IMR-90 (cell line): ENCODE measurements at regions not wholly inside any gene's neighbourhood (a gene's known extent, or its start where the extent isn't known, plus 50 kb on each side); places are given as distances from the start of the nearest gene placed in this dataset.

Source experiments
- ATAC-seq: fragments of 200-7000 bp; cut with Tn5 transposase; 2 replicates; pipeline ENCODE4 v1.9.1; 2020; ENCODE audit warnings: low read depth, mild to moderate bottlenecking, moderate library complexity
- BruUV-seq: library from RNA; stranded (reverse); fragments of 400-500 nt; replicated peaks from 2 replicates; lab custom pipeline; 2021; lab: Mats Ljungman, UMichigan
- CTCF ChIA-PET: fragments of 300-600 bp; formaldehyde crosslinking; extraction: SDS; loops from one replicate; lab custom pipeline; 2021; ENCODE audit warnings: antibody characterized with exemption; lab: Yijun Ruan, JAX
- POLR2A ChIA-PET: fragments of 300-600 bp; sonication (Branson Sonifier 250); formaldehyde crosslinking; loops from one replicate; lab custom pipeline; 2022; ENCODE audit warnings: antibody characterized with exemption; ENCODE audit not compliant: unreplicated experiment; lab: Charles Lee
- DNase-seq: peaks from one replicate; pipeline ENCODE4 v3.0.0; 2013
- H2AFZ ChIP-seq: replicated peaks from 2 replicates; pipeline ENCODE3; 2013; ENCODE audit warnings: low read length, mild to moderate bottlenecking; ENCODE audit not compliant: poor library complexity
- H2AK5ac ChIP-seq: 2 replicates; pipeline ENCODE4 v1.6.1; 2013; ENCODE audit warnings: low read depth, low read length, inconsistent platforms
- H2AK9ac ChIP-seq: replicated peaks from 2 replicates; pipeline ENCODE3; 2013; ENCODE audit warnings: mild to moderate bottlenecking, low read depth, low read length, moderate library complexity; ENCODE audit not compliant: poor library complexity
- H2BK120ac ChIP-seq: 2 replicates; pipeline ENCODE4 v1.6.1; 2013; ENCODE audit warnings: low read depth, low read length, inconsistent platforms
- H2BK15ac ChIP-seq: 3 replicates; pipeline ENCODE4 v1.6.1; 2013; ENCODE audit warnings: low read depth, low read length, inconsistent platforms
- H2BK20ac ChIP-seq: 2 replicates; pipeline ENCODE4 v1.6.1; 2013; ENCODE audit warnings: low read depth, mild to moderate bottlenecking, inconsistent platforms, low read length, moderate library complexity
- H2BK5ac ChIP-seq: 2 replicates; pipeline ENCODE4 v1.6.1; 2013; ENCODE audit warnings: mild to moderate bottlenecking, low read depth, low read length, inconsistent platforms; ENCODE audit not compliant: poor library complexity, severe bottlenecking
- H3K14ac ChIP-seq: replicated peaks from 2 replicates; pipeline ENCODE4 v1.6.1; 2013; ENCODE audit warnings: low read depth, low read length, inconsistent platforms
- H3K18ac ChIP-seq: 2 replicates; pipeline ENCODE4 v1.6.1; 2013; ENCODE audit warnings: low read depth, low read length, control low read depth
- H3K23ac ChIP-seq: 2 replicates; pipeline ENCODE4 v1.6.1; 2013; ENCODE audit warnings: low read depth, low read length, inconsistent platforms
- H3K27ac ChIP-seq: 2 replicates; pipeline ENCODE4 v1.5.1; 2013; ENCODE audit warnings: mild to moderate bottlenecking, control low read depth, low read length; ENCODE audit not compliant: insufficient read depth
- H3K27me3 ChIP-seq: 2 replicates; pipeline ENCODE4 v1.6.1; 2013; ENCODE audit warnings: low read length; ENCODE audit not compliant: control insufficient read depth, insufficient read depth
- H3K36me3 ChIP-seq: 2 replicates; pipeline ENCODE4 v1.6.1; 2013; ENCODE audit warnings: low read length, mixed read lengths; ENCODE audit not compliant: control insufficient read depth, insufficient read depth
- H3K4ac ChIP-seq: 2 replicates; pipeline ENCODE4 v1.6.1; 2013; ENCODE audit warnings: low read depth, low read length, inconsistent platforms
- H3K4me1 ChIP-seq: 2 replicates; pipeline ENCODE4 v1.6.1; 2013; ENCODE audit warnings: low read length, mixed read lengths; ENCODE audit not compliant: control insufficient read depth, insufficient read depth
- H3K4me2 ChIP-seq: 2 replicates; pipeline ENCODE4 v1.6.1; 2013; ENCODE audit warnings: low read depth, mild to moderate bottlenecking, control low read depth, low read length, moderate library complexity
- H3K4me3 ChIP-seq: 2 replicates; pipeline ENCODE4 v1.5.1; 2013; ENCODE audit warnings: low read depth, mild to moderate bottlenecking, control low read depth, low read length, moderate library complexity; ENCODE audit not compliant: insufficient read depth
- H3K56ac ChIP-seq: 2 replicates; pipeline ENCODE4 v1.6.1; 2013; ENCODE audit warnings: low read length, inconsistent platforms; ENCODE audit not compliant: insufficient read depth; ENCODE audit errors: extremely low read depth
- H3K79me1 ChIP-seq, 2 experiments: 2 replicates each; pipeline ENCODE4 v1.6.1; 2013; ENCODE audit warnings: low read length in 2 of 2, inconsistent platforms in 1 of 2, low read depth in 1 of 2
- H3K9ac ChIP-seq: 2 replicates; pipeline ENCODE4 v1.6.1; 2013; ENCODE audit warnings: low read depth, low read length, control low read depth
- H3K9me1 ChIP-seq: 2 replicates; pipeline ENCODE4 v1.6.1; 2013; ENCODE audit warnings: low read length, inconsistent platforms; ENCODE audit not compliant: insufficient read depth
- H3K9me3 ChIP-seq: 2 replicates; pipeline ENCODE4 v1.6.1; 2013; ENCODE audit warnings: low read length; ENCODE audit not compliant: control insufficient read depth, insufficient read depth
- H4K20me1 ChIP-seq: 2 replicates; pipeline ENCODE4 v1.6.1; 2013; ENCODE audit warnings: low read length, inconsistent platforms; ENCODE audit not compliant: insufficient read depth
- H4K5ac ChIP-seq: 2 replicates; pipeline ENCODE4 v1.6.1; 2013; ENCODE audit warnings: mild to moderate bottlenecking, low read depth, low read length, control low read depth
- H4K8ac ChIP-seq, 2 experiments: 2 replicates each; pipeline ENCODE4 v1.6.1; 2013; ENCODE audit warnings: low read depth in 2 of 2, low read length in 2 of 2, control low read depth in 1 of 2, inconsistent platforms in 1 of 2
- H4K91ac ChIP-seq: 2 replicates; pipeline ENCODE4 v1.6.1; 2013; ENCODE audit warnings: low read depth, low read length, inconsistent platforms; ENCODE audit not compliant: insufficient read depth
- ELK1 ChIP-seq: fragments of 150-350 bp; IDR thresholded peaks from 2 replicates; pipeline ENCODE4 v1.6.1; 2016; ENCODE audit warnings: low read depth, mild to moderate bottlenecking, low read length, moderate library complexity, borderline replicate concordance
- FOS ChIP-seq: fragments of 150-350 bp; IDR thresholded peaks from 2 replicates; pipeline ENCODE4 v1.6.1; 2016; ENCODE audit warnings: low read depth, low read length
- MAFK ChIP-seq: IDR thresholded peaks from 2 replicates; pipeline ENCODE4 v1.6.1; 2012; ENCODE audit warnings: low read depth, low read length, improper control_type of control experiment
- WGBS, 2 experiments: methylation state at CpG; one replicate each; pipeline versions ENCODE4 v1.1.5 to v1.1.7; 2013; ENCODE audit warnings: missing lambda C conversion rate in 2 of 2; ENCODE audit not compliant: insufficient read length in 1 of 2; ENCODE audit errors: extremely low coverage in 2 of 2; 5-methylcytosine and 5-hydroxymethylcytosine counted together
- dilution Hi-C: fragments of 300-500 bp; cut with HindIII; formaldehyde crosslinking; loops from one replicate; pipeline ENCODE4 v1.14.3; 2018; ENCODE audit warnings: low sequenced_read_pairs; ENCODE audit not compliant: unreplicated experiment
- in situ Hi-C: fragments of 300-500 bp; cut with MboI; formaldehyde crosslinking; loops from 3 replicates; pipeline ENCODE4 v1.14.3; 2019; ENCODE audit warnings: low sequenced_read_pairs, inconsistent platforms, mixed read lengths
- intact Hi-C: fragments of 100-400 bp; cut with micrococcal nuclease; formaldehyde crosslinking; loops from 2 replicates; pipeline ENCODE4 v1.10.0; 2022

- no peaks in the 10 kb centered on the region for H3K9me3 ChIP-seq
- ATAC-seq (no peak), DNase-seq (no peak)
- no peaks in the 10 kb centered on the region for H3K36me3 ChIP-seq
- no peak overlapping the region for H2BK15ac ChIP-seq
- H2BK20ac ChIP-seq, result no peak overlapping the region
- H3K14ac ChIP-seq, result no peak overlapping the region
- BruUV-seq, result no TSS peak
- in situ Hi-C loops (no loop called here), intact Hi-C loops (no loop called here), dilution Hi-C loops (no loop called here)
- no peak overlapping the region for H2AFZ ChIP-seq
- CTCF ChIA-PET, result interaction anchor here (0.6 kb wide), 1 partner anchor 465 kb away, joined by 9 read pairs; no protein-coding TSS in a partner anchor
- H3K4me1 ChIP-seq, result no peaks in the 10 kb centered on the region
- no peak overlapping the region for H2BK120ac ChIP-seq
- no peaks in the 10 kb centered on the region; the same call in 1 of the 2 replicates for H3K27me3 ChIP-seq
- H4K91ac ChIP-seq, result no peak overlapping the region
- H2AK9ac ChIP-seq, result no peak overlapping the region
- no peak overlapping the region for H2AK5ac ChIP-seq
- no CpG with 5 or more reads among the region's 3 CpGs for WGBS, 2 experiments
- no peak overlapping the region for H3K4me3 ChIP-seq
- no peak overlapping the region for H2BK5ac ChIP-seq
- H3K9me1 ChIP-seq, result no peaks in the 10 kb centered on the region
- no peak overlapping the region for H3K56ac ChIP-seq
- H3K4ac ChIP-seq, result no peak overlapping the region
- H4K5ac ChIP-seq, result no peak overlapping the region
- TF ChIP-seq FOS (no peak), ELK1 (no peak), MAFK (no peak)
- POLR2A ChIA-PET, result no interaction called here
- no peak overlapping the region for H3K4me2 ChIP-seq
- no peak overlapping the region for H3K9ac ChIP-seq
- H3K18ac ChIP-seq, result no peak overlapping the region
- no peak overlapping the region for H3K27ac ChIP-seq
- no peaks in the 10 kb centered on the region for H4K20me1 ChIP-seq
- no peaks in the 10 kb centered on the region for H3K79me1 ChIP-seq
- no peak overlapping the region for H4K8ac ChIP-seq
- no peak overlapping the region for H3K23ac ChIP-seq
Observed at GRCh38 chr14:94989946-94990345, 167.4 kb downstream of the DICER1 start.
